Gastrocnemius medialis (tissue), 4 donors: ENCODE measurements at regions not wholly inside any gene's neighbourhood (a gene's known extent, or its start where the extent isn't known, plus 50 kb on each side); places are given as distances from the start of the nearest gene placed in this dataset.
"Not testable (repeated sequence)": the region's sequence is repeated elsewhere in the genome, so short reads cannot be mapped to it uniquely, and the experiment has no call there.

ENCODE experiments used
- ATAC-seq, 2 donors: fragments of 150-250 bp; one replicate each; pipeline ENCODE4 v1.9.1; 2016
- DNase-seq, 2 donors: peaks; one replicate each; pipeline ENCODE4 v3.0.0-alpha.2; 2019
- H3K27ac ChIP-seq, 4 donors: fragments of 200-600 bp; sonication (generic); 1 replicate in 1 of 4; 2 replicates in 3 of 4; pipeline ENCODE4 v1.5.1; 2016 to 2018; ENCODE audit warnings: mild to moderate bottlenecking in 2 of 4, moderate library complexity in 1 of 4
- H3K27me3 ChIP-seq, 3 donors: fragments of 200-600 bp; sonication (generic) in 2 of 3; 1 replicate in 1 of 3; 2 replicates in 2 of 3; pipeline versions ENCODE4 v1.5.1 to v1.6.0; 2016 to 2019; ENCODE audit warnings: mild to moderate bottlenecking in 1 of 3, moderate library complexity in 1 of 3
- H3K36me3 ChIP-seq, 2 donors: fragments of 200-600 bp; sonication (generic) in 1 of 2; one replicate each; pipeline ENCODE4 v1.5.1; 2017 to 2018
- H3K4me1 ChIP-seq, 2 donors: fragments of 200-600 bp; sonication (generic) in 1 of 2; one replicate each; pipeline ENCODE4 v1.5.1; 2016 to 2017; ENCODE audit warnings: mild to moderate bottlenecking in 2 of 2
- H3K4me3 ChIP-seq, 4 donors: fragments of 200-600 bp; sonication (generic) in 3 of 4; 1 replicate in 1 of 4; 2 replicates in 3 of 4; pipeline ENCODE4 v1.5.1; 2016 to 2019; ENCODE audit warnings: mild to moderate bottlenecking in 2 of 4
- H3K9me3 ChIP-seq, 3 donors: fragments of 200-600 bp; sonication (generic) in 2 of 3; 1 replicate in 1 of 3; 2 replicates in 2 of 3; pipeline ENCODE4 v1.5.1; 2016 to 2019
- POLR2A ChIP-seq, 2 donors: fragments of 450-650 bp; IDR thresholded peaks; one replicate each; pipeline ENCODE4 v1.6.1; 2017; ENCODE audit warnings: antibody characterized with exemption in 2 of 2, mild to moderate bottlenecking in 2 of 2, moderate library complexity in 2 of 2
- in situ Hi-C, 4 donors: fragments of 200-750 bp; cut with MboI; loops; one replicate each; pipeline versions ENCODE4 v1.15.0 to v1.8.0; 2017; ENCODE audit warnings: low sequenced_read_pairs in 4 of 4
- intact Hi-C: fragments of 100-400 bp; cut with DNase I; formaldehyde crosslinking; loops from one replicate; pipeline ENCODE4 v1.15.1; 2023; ENCODE audit warnings: low total_unique reads
- TF ChIP-seq, protein P1 (sequence below), 5 experiments: fragments of 450-650 bp in 3 of 5; fragments of 200-600 bp in 2 of 5; sonication (generic) in 2 of 5; IDR thresholded peaks in 4 of 5; conservative IDR thresholded peaks in 1 of 5; 1 replicate in 4 of 5; 2 replicates in 1 of 5; pipeline ENCODE4 v1.5.1; 2016 to 2019; ENCODE audit warnings: antibody characterized with exemption in 5 of 5, mild to moderate bottlenecking in 3 of 5, moderate library complexity in 3 of 5

DNA sequence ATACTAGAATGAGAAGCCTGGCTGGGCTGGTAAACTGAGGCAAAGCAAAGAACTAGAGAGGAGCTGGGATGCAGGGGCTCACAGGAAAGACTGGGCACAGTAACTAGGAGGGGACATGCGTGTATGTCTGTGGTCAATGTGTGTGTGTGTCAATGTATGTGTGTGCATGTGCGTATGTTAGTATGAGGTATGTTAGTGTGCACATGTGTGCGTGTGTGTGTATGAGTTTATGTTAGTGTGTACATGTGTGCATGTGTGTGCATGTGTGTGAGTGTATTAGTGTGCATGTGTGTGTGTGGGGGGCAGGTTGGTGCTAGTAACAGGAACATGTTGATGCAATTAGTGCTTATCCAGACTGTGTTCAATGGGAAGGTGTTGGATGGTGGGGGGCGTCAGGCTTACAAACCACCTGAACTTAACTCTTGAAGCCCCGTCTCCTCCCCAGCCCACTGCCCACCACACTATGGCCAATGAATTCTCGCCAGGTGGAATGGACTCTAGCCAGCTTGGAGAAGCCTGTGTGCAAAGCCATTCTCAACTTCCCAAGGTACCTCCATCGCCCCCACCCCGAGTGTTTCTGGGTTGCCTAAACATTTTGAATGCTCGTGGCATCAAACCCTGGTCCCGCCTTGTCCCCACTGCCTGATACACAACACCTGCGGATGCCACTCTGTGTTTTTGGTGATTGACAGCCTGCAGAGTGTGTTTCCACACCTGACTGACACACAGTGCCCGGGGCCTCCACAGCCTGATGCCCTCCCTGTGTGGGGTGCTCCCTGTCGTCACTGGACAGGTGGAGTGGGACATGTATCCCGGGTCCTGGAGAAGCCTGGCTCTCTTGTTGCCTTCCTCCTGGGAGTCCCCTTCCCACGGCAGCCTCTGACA is 90.1 kb upstream of the ASB18 start:
- Histone ChIP-seq H3K4me1 (no peaks in the 10 kb centered on the region), H3K27me3 (no peaks in the 10 kb centered on the region), H3K36me3 (no peaks in the 10 kb centered on the region), H3K27ac (no peak overlapping the region), H3K9me3 (no peaks in the 10 kb centered on the region), H3K4me3 (no peak overlapping the region)
- in situ Hi-C loops = loop anchor here in 2 of 4 donors (5.0 to 10.0 kb wide), 2 partner anchors 671 to 708 kb away; no protein-coding TSS in a partner anchor
- intact Hi-C loops = no loop called here
- DNase-seq (no peak), ATAC-seq (no peak)
- TF ChIP-seq POLR2A (IDR thresholded peaks at IDR 0.05) = no peak
- TF ChIP-seq, protein P1, sequence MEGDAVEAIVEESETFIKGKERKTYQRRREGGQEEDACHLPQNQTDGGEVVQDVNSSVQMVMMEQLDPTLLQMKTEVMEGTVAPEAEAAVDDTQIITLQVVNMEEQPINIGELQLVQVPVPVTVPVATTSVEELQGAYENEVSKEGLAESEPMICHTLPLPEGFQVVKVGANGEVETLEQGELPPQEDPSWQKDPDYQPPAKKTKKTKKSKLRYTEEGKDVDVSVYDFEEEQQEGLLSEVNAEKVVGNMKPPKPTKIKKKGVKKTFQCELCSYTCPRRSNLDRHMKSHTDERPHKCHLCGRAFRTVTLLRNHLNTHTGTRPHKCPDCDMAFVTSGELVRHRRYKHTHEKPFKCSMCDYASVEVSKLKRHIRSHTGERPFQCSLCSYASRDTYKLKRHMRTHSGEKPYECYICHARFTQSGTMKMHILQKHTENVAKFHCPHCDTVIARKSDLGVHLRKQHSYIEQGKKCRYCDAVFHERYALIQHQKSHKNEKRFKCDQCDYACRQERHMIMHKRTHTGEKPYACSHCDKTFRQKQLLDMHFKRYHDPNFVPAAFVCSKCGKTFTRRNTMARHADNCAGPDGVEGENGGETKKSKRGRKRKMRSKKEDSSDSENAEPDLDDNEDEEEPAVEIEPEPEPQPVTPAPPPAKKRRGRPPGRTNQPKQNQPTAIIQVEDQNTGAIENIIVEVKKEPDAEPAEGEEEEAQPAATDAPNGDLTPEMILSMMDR (IDR thresholded peaks at IDR 0.05 in 4 of 5, conservative IDR thresholded peaks at IDR 0.05 in 1 of 5) = no peak

DNA sequence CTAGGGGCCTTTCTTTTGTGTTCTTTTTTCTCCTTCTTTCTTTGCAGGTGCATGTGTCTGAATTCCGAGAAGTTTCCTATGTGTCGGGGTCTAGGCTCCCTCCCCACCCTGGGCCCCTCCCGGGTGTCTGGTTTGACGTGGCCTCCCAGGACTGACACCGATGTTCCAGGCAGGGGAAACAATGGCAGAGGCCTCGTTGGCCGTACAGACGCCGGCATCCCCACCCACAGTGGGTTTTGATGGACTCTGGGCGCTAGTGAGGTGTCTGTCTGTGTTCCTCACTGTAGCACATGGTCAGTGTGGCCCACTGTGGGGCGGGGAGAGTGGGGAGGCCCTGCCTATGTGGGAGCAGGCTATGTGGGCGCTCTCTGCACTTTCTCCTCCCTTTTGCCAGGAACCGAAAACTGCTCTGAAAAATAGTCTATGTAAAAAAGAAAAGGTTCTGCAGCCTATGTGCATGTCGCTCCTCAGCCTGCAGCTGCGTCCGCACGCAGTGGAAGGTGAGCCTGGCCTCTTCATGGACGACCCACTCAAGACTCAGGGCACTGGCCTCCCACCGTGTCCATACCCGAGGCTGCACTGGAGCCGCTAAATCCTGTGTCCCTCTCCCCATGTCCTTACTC is 90.9 kb upstream of the ASB18 start:
- Histone ChIP-seq H3K4me1 (no peaks in the 10 kb centered on the region), H3K36me3 (no peaks in the 10 kb centered on the region), H3K27ac (no peak overlapping the region), H3K27me3 (no peaks in the 10 kb centered on the region), H3K9me3 (no peaks in the 10 kb centered on the region), H3K4me3 (no peak overlapping the region)
- intact Hi-C loops = no loop called here
- TF ChIP-seq POLR2A (IDR thresholded peaks at IDR 0.05) = no peak
- TF ChIP-seq, protein P1 (IDR thresholded peaks at IDR 0.05 in 4 of 5, conservative IDR thresholded peaks at IDR 0.05 in 1 of 5) = no peak
- ATAC-seq (no peak), DNase-seq (no peak)
- in situ Hi-C loops = loop anchor here in 2 of 4 donors (5.0 to 10.0 kb wide), 2 partner anchors 670 to 707 kb away; no protein-coding TSS in a partner anchor

DNA sequence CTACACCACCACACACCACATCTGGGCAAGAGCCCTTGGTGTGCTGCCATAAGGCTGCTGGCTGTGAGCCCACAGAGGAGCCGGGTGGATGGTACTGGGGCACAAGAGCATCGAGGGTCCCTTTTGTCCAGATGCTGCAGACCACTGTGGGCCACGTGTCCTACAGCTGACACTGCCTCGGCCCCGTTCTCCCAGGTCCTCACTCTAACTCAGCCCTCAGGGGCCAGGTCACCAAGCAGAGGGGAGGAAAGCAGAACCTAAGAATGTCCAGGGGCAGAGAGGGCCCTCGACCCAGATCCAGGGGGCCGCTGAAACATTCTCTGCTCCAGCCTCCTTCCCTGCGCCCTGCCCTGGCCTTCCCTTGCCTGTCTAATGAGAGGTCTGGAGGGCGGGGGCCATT is 91.7 kb upstream of the ASB18 start:
- in situ Hi-C loops = loop anchor here in 1 of 4 donors (10.0 kb wide), 1 partner anchor 669 kb away; no protein-coding TSS in a partner anchor

DNA sequence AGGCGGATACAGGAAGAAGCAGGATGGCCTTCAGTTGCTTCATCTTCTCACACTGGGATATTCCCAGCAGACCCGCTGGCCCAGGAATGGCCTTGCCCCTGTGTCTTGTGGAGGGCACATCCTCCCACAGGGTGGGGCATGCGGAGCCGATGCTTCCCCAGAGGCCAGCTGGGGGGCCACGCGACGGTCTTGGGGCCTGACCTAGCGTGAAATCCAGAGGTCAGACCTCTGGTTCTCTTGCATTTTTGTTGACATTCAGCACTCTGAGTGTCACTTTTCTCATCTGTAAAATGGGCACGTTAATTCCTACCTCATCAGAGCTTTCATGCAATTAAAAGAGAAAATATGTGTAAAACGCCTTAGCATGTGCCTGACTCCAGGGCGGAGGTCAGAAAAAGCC is 92.1 kb upstream of the ASB18 start:
- H3K9me3 ChIP-seq, H3K36me3 ChIP-seq, H3K27ac ChIP-seq, H3K4me1 ChIP-seq, ATAC-seq, H3K27me3 ChIP-seq, intact Hi-C loops, H3K4me3 ChIP-seq, DNase-seq: not testable (repeated sequence)
- in situ Hi-C loops = loop anchor here in 1 of 4 donors (10.0 kb wide), 1 partner anchor 668 kb away; no protein-coding TSS in a partner anchor

More for the DNA sequence above, 91.7 kb upstream of the ASB18 start:
- no peak for TF ChIP-seq POLR2A (IDR thresholded peaks at IDR 0.05)
- TF ChIP-seq, protein P1 (IDR thresholded peaks at IDR 0.05 in 4 of 5, conservative IDR thresholded peaks at IDR 0.05 in 1 of 5) = no peak
- intact Hi-C loops = no loop called here
- H3K27ac ChIP-seq = no peak overlapping the region
- no peaks in the 10 kb centered on the region for H3K27me3 ChIP-seq
- DNase-seq = no peak
- no peak for ATAC-seq
- no peak overlapping the region for H3K4me3 ChIP-seq
- no peaks in the 10 kb centered on the region for H3K36me3 ChIP-seq
- H3K4me1 ChIP-seq = no peaks in the 10 kb centered on the region
- H3K9me3 ChIP-seq = no peaks in the 10 kb centered on the region

DNA sequence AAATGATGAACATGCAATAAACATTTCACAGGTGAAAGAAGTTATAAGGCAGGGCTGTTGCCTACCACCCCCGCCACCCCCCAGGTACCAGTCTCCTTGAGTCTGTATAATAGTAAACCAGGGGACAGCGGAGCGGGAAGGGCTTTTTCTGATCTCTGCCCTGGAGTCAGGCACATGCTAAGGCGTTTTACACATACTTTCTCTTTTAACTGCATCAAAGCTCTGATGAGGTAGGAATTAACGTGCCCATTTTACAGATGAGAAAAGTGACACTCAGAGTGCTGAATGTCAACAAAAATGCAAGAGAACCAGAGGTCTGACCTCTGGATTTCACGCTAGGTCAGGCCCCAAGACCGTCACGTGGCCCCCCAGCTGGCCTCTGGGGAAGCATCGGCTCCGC is 94.3 kb upstream of the ASB18 start:
- H3K4me3 ChIP-seq, H3K4me1 ChIP-seq, H3K36me3 ChIP-seq, H3K9me3 ChIP-seq, ATAC-seq, H3K27ac ChIP-seq, DNase-seq, intact Hi-C loops, H3K27me3 ChIP-seq: not testable (repeated sequence)
- in situ Hi-C loops = loop anchor here in 1 of 4 donors (10.0 kb wide), 1 partner anchor 666 kb away; no protein-coding TSS in a partner anchor
